ENCODE measurements at regions not wholly inside any gene's neighbourhood (a gene's known extent, or its start where the extent isn't known, plus 50 kb on each side); places are given as distances from the start of the nearest gene placed in this dataset.
"Not testable (repeated sequence)": the region's sequence is repeated elsewhere in the genome, so short reads cannot be mapped to it uniquely, and the experiment has no call there.

GRCh38 chr1:95778217-95778616 lies 544.2 kb downstream of the RWDD3 start:
- DNase-seq: no peak

GRCh38 chr1:95780836-95781235 lies 546.8 kb downstream of the RWDD3 start:
- no peak for DNase-seq

- no peak for DNase-seq
These were observed 556.1 kb downstream of the RWDD3 start for GRCh38 chr1:95790136-95790535.

- DNase-seq: no peak
These were observed 559.9 kb downstream of the RWDD3 start for GRCh38 chr1:95793893-95794292.

- DNase-seq: not testable (repeated sequence)
These were observed 563.8 kb downstream of the RWDD3 start for GRCh38 chr1:95797761-95798160.

- DNase-seq: no peak
These were observed 572.2 kb downstream of the RWDD3 start for GRCh38 chr1:95806171-95806570.

- DNase-seq: no peak
These were observed 575.4 kb downstream of the RWDD3 start for GRCh38 chr1:95809391-95809790.

GRCh38 chr1:95815511-95815910 lies 581.5 kb downstream of the RWDD3 start:
- DNase-seq: no peak

GRCh38 chr1:95829556-95829955 lies 595.5 kb downstream of the RWDD3 start:
- no peak for DNase-seq

GRCh38 chr1:95832370-95832769 lies 598.4 kb downstream of the RWDD3 start:
- DNase-seq: no peak

- DNase-seq: no peak
These were observed 615.4 kb downstream of the RWDD3 start for GRCh38 chr1:95849439-95849838.

GRCh38 chr1:95850165-95850649 lies 616.2 kb downstream of the RWDD3 start:
- DNase-seq: no peak

- no peak for DNase-seq
These were observed 616.8 kb downstream of the RWDD3 start for GRCh38 chr1:95850763-95851162.

GRCh38 chr1:95852483-95853070 lies 618.6 kb downstream of the RWDD3 start:
- no peak for DNase-seq

GRCh38 chr1:95854457-95854856 lies 620.4 kb downstream of the RWDD3 start:
- no peak for DNase-seq

- no peak for DNase-seq
These were observed 629.1 kb downstream of the RWDD3 start for GRCh38 chr1:95863086-95863485.

GRCh38 chr1:95865769-95866168 lies 631.8 kb downstream of the RWDD3 start:
- DNase-seq: no peak

GRCh38 chr1:95876276-95876675 lies 642.3 kb downstream of the RWDD3 start:
- no peak for DNase-seq

- DNase-seq: no peak
These were observed 645.6 kb downstream of the RWDD3 start for GRCh38 chr1:95879498-95880050.

- DNase-seq: peak; percentile 4
These were observed 655.0 kb downstream of the RWDD3 start for GRCh38 chr1:95888941-95889390.

- no peak for DNase-seq
These were observed 655.4 kb downstream of the RWDD3 start for GRCh38 chr1:95889400-95889799.

GRCh38 chr1:95893921-95894320 lies 659.9 kb downstream of the RWDD3 start:
- no peak for DNase-seq

GRCh38 chr1:95903060-95903459 lies 669.0 kb downstream of the RWDD3 start:
- no peak for DNase-seq

GRCh38 chr1:95905818-95906395 lies 671.9 kb downstream of the RWDD3 start:
- DNase-seq: no peak

All from left kidney (tissue), 1 donor.